ENCODE measurements at regions not wholly inside any gene's neighbourhood (a gene's known extent, or its start where the extent isn't known, plus 50 kb on each side); places are given as distances from the start of the nearest gene placed in this dataset.

- no peak for ATAC-seq (ENCODE audit: insufficient read depth, low read depth)
- H3K79me2 ChIP-seq (ENCODE audit: insufficient read depth, low read length), result no peaks in the 10 kb centered on the region
Observed at GRCh38 chr15:97604677-97605076, 355.8 kb upstream of the ARRDC4 start.

GRCh38 chr15:97615114-97615513 is 345.4 kb upstream of the ARRDC4 start:
- Histone ChIP-seq H3K79me2 (ENCODE audit: insufficient read depth, low read length) (no peaks in the 10 kb centered on the region), H3K9ac (ENCODE audit: low read depth, low read length) (no peak overlapping the region), H3K36me3 (ENCODE audit: insufficient read depth, low read length) (no peaks in the 10 kb centered on the region), H3K4me2 (ENCODE audit: insufficient read depth, low read length) (no peak overlapping the region), H3K9me3 (ENCODE audit: insufficient read depth, low read length, severe bottlenecking) (no peaks in the 10 kb centered on the region), H3K4me3 (ENCODE audit: low read depth in 1 of 2, low read length in 2 of 2) (no peak overlapping the region), H3K27ac (ENCODE audit: low read length) (no peak overlapping the region), H3K27me3 (ENCODE audit: insufficient read depth, low read length, poor library complexity) (no peaks in the 10 kb centered on the region), H2AFZ (ENCODE audit: low read depth, low read length) (no peak overlapping the region), H3K4me1 (ENCODE audit: insufficient read depth, low read length) (no peaks in the 10 kb centered on the region), H4K20me1 (ENCODE audit: insufficient read depth, low read length) (no peaks in the 10 kb centered on the region)
- ATAC-seq (ENCODE audit: insufficient read depth, low read depth), result no peak
- no peak for DNase-seq
- TF ChIP-seq CTCF (IDR thresholded peaks at IDR 0.05; ENCODE audit: borderline replicate concordance, extremely low read depth, low read length, poor library complexity, severe bottlenecking), result no peak
- TF ChIP-seq EZH2 (IDR thresholded peaks at IDR 0.05; ENCODE audit: borderline replicate concordance, low read depth, low read length, severe bottlenecking), result no peak

More at GRCh38 chr15:97604677-97605076, 355.8 kb upstream of the ARRDC4 start:
- Histone ChIP-seq H3K9ac (ENCODE audit: low read depth, low read length) (no peak overlapping the region), H3K4me1 (ENCODE audit: insufficient read depth, low read length) (no peaks in the 10 kb centered on the region), H3K4me3 (ENCODE audit: low read depth in 1 of 2, low read length in 2 of 2) (no peak overlapping the region), H4K20me1 (ENCODE audit: insufficient read depth, low read length) (no peaks in the 10 kb centered on the region), H3K9me3 (ENCODE audit: insufficient read depth, low read length, severe bottlenecking) (no peaks in the 10 kb centered on the region), H3K27me3 (ENCODE audit: insufficient read depth, low read length, poor library complexity) (no peaks in the 10 kb centered on the region), H3K4me2 (ENCODE audit: insufficient read depth, low read length) (no peak overlapping the region), H3K36me3 (ENCODE audit: insufficient read depth, low read length) (no peaks in the 10 kb centered on the region), H3K27ac (ENCODE audit: low read length) (no peak overlapping the region), H2AFZ (ENCODE audit: low read depth, low read length) (no peak overlapping the region)
- no peak for DNase-seq
- TF ChIP-seq EZH2 (IDR thresholded peaks at IDR 0.05; ENCODE audit: borderline replicate concordance, low read depth, low read length, severe bottlenecking) (no peak), CTCF (IDR thresholded peaks at IDR 0.05; ENCODE audit: borderline replicate concordance, extremely low read depth, low read length, poor library complexity, severe bottlenecking) (no peak)

- Histone ChIP-seq H3K4me2 (ENCODE audit: insufficient read depth, low read length) (no peak overlapping the region), H3K36me3 (ENCODE audit: insufficient read depth, low read length) (no peaks in the 10 kb centered on the region), H3K9me3 (ENCODE audit: insufficient read depth, low read length, severe bottlenecking) (no peaks in the 10 kb centered on the region), H3K27ac (ENCODE audit: low read length) (no peak overlapping the region), H3K27me3 (ENCODE audit: insufficient read depth, low read length, poor library complexity) (no peaks in the 10 kb centered on the region), H4K20me1 (ENCODE audit: insufficient read depth, low read length) (no peaks in the 10 kb centered on the region), H3K79me2 (ENCODE audit: insufficient read depth, low read length) (no peaks in the 10 kb centered on the region), H3K9ac (ENCODE audit: low read depth, low read length) (no peak overlapping the region), H3K4me3 (ENCODE audit: low read depth in 1 of 2, low read length in 2 of 2) (no peak overlapping the region), H2AFZ (ENCODE audit: low read depth, low read length) (no peak overlapping the region), H3K4me1 (ENCODE audit: insufficient read depth, low read length) (no peaks in the 10 kb centered on the region)
- ATAC-seq (ENCODE audit: insufficient read depth, low read depth) (no peak), DNase-seq (no peak)
- TF ChIP-seq EZH2 (IDR thresholded peaks at IDR 0.05; ENCODE audit: borderline replicate concordance, low read depth, low read length, severe bottlenecking) (no peak), CTCF (IDR thresholded peaks at IDR 0.05; ENCODE audit: borderline replicate concordance, extremely low read depth, low read length, poor library complexity, severe bottlenecking) (no peak)
Observed at GRCh38 chr15:97623091-97623661, 337.3 kb upstream of the ARRDC4 start.
